Activated CD8-positive, alpha-beta T cell treated with anti-CD3 and anti-CD28 coated beads for 36 hours (primary cell): ENCODE measurements at regions not wholly inside any gene's neighbourhood (a gene's known extent, or its start where the extent isn't known, plus 50 kb on each side); places are given as distances from the start of the nearest gene placed in this dataset.

Experiments used
- ATAC-seq: fragments of 200-7000 bp; cut with Tn5 transposase; one replicate; pipeline ENCODE4 v1.10.0; 2021; ENCODE audit warnings: mild to moderate bottlenecking, moderate library complexity
- CTCF ChIA-PET: fragments of 350-600 bp; sonication (Branson Sonifier 250); formaldehyde crosslinking; loops from one replicate; lab custom pipeline; 2021; ENCODE audit warnings: antibody characterized with exemption; lab: Charles Lee
- POLR2A ChIA-PET: fragments of 350-600 bp; sonication (Branson Sonifier 250); formaldehyde crosslinking; loops from one replicate; lab custom pipeline; 2021; ENCODE audit warnings: antibody characterized with exemption; lab: Charles Lee
- DNase-seq: peaks from one replicate; pipeline ENCODE4 v3.0.0-alpha.2; 2020
- H3K27ac Mint-ChIP-seq: one replicate; pipeline ENCODE4 v1.8.0; 2021; ENCODE audit warnings: mild to moderate bottlenecking, mixed read lengths
- H3K27me3 Mint-ChIP-seq: one replicate; pipeline ENCODE4 v1.8.0; 2021; ENCODE audit warnings: mixed read lengths
- H3K36me3 Mint-ChIP-seq: one replicate; pipeline ENCODE4 v1.8.0; 2021; ENCODE audit warnings: low read depth, mixed read lengths
- H3K4me1 Mint-ChIP-seq: one replicate; pipeline ENCODE4 v1.8.0; 2021; ENCODE audit warnings: low read depth, mixed read lengths
- H3K4me3 Mint-ChIP-seq: one replicate; pipeline ENCODE4 v1.8.0; 2021; ENCODE audit warnings: mild to moderate bottlenecking, moderate library complexity, mixed read lengths
- H3K9me3 Mint-ChIP-seq: one replicate; pipeline ENCODE4 v1.8.0; 2021; ENCODE audit warnings: mixed read lengths
- intact Hi-C: fragments of 100-400 bp; cut with micrococcal nuclease; formaldehyde crosslinking; loops from one replicate; pipeline ENCODE4 v1.10.0; 2022
- TF ChIP-seq, protein P1 (sequence below): fragments of 200-600 bp; IDR thresholded peaks from one replicate; pipeline ENCODE4 v1.8.0; 2022; ENCODE audit warnings: antibody characterized with exemption, mild to moderate bottlenecking

DNA sequence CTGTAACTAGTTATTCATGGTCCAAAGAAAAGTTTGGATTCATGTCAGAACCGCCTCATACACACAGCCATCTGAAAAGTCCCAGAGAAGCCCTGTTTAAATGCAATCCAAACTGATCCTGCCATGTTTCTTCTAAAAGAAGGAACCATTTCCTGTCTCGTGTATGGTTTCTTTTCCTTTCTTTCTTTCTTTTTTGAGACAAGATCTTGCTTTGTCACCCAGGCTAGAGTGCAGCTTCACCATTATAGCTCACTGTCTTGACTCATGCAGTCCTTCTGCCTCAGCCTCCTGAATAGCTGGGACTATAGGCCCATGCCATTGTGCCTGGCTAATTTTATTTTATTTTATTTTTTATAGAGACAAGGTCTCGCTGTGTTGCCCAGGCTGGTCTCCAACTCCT lies 77.4 kb upstream of the NSMCE3 start:
- Mint-ChIP-seq H3K4me3 (no peak overlapping the region), H3K36me3 (no peaks in the 10 kb centered on the region), H3K4me1 (no peaks in the 10 kb centered on the region), H3K9me3 (no peaks in the 10 kb centered on the region), H3K27ac (no peak overlapping the region), H3K27me3 (peaks cover 3% of the 10 kb centered on the region)
- TF ChIP-seq, protein P1, sequence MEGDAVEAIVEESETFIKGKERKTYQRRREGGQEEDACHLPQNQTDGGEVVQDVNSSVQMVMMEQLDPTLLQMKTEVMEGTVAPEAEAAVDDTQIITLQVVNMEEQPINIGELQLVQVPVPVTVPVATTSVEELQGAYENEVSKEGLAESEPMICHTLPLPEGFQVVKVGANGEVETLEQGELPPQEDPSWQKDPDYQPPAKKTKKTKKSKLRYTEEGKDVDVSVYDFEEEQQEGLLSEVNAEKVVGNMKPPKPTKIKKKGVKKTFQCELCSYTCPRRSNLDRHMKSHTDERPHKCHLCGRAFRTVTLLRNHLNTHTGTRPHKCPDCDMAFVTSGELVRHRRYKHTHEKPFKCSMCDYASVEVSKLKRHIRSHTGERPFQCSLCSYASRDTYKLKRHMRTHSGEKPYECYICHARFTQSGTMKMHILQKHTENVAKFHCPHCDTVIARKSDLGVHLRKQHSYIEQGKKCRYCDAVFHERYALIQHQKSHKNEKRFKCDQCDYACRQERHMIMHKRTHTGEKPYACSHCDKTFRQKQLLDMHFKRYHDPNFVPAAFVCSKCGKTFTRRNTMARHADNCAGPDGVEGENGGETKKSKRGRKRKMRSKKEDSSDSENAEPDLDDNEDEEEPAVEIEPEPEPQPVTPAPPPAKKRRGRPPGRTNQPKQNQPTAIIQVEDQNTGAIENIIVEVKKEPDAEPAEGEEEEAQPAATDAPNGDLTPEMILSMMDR = no peak
- intact Hi-C loops = no loop called here
- CTCF ChIA-PET = interaction anchor here (1.3 kb wide), 1 partner anchor 207 kb away, joined by 4 read pairs; no protein-coding TSS in a partner anchor
- POLR2A ChIA-PET = no interaction called here
- DNase-seq (no peak), ATAC-seq (no peak)

DNA sequence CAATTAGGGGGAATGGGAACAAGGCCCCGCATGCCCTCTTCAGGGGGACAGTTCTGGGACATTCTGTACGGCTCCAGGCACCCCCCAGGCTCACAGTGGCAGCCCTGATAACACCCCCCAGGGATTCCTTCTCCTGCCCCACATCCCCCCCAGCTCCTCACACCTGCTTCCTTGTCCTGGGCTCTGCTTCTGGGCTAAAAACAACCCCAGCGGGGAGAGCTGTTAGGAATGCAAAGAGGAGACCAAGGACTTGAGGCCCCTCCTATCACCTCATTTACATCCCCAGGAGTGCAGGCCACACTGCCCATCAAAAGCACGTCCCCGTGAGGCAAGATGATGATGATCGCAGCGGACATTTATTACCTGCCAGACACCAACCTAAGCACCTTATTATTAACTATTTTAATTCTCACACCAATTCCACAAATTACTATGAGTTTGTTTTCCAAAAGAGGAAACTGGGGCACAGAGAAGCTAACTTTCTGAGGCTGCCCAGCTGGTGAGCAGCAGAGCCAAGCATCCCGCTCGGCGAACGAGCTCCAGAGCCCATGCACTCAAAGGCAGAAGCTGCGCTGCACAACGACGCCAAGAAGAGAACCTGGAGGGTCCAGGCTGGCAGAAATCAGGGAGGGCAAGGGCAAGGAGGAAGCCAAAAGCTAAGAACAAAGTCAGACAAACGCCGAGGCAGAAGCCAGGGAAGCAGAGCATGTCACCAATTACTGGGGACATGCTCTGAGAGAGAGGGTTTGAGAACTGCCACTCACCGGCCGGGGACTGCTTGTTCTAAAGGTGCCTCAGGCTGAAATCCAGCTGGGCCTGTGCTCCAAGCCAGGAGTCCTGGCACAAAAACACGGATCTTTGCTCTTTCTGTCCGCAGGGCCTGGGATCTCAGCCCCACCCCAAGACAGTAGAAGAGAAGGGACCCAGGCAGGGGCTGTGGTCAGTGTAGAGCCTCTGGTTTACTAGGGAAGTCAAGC lies 76.2 kb upstream of the NSMCE3 start:
- Mint-ChIP-seq H3K27ac (no peak overlapping the region), H3K9me3 (no peaks in the 10 kb centered on the region), H3K27me3 (peaks cover 2% of the 10 kb centered on the region), H3K36me3 (no peaks in the 10 kb centered on the region), H3K4me3 (no peak overlapping the region), H3K4me1 (no peaks in the 10 kb centered on the region)
- DNase-seq (no peak), ATAC-seq (no peak)
- ChIA-PET POLR2A (no interaction called here), CTCF (interaction anchor here (1.3 kb wide), 1 partner anchor 206 kb away, joined by 4 read pairs; no protein-coding TSS in a partner anchor)
- TF ChIP-seq, protein P1 = no peak
- intact Hi-C loops = no loop called here

DNA sequence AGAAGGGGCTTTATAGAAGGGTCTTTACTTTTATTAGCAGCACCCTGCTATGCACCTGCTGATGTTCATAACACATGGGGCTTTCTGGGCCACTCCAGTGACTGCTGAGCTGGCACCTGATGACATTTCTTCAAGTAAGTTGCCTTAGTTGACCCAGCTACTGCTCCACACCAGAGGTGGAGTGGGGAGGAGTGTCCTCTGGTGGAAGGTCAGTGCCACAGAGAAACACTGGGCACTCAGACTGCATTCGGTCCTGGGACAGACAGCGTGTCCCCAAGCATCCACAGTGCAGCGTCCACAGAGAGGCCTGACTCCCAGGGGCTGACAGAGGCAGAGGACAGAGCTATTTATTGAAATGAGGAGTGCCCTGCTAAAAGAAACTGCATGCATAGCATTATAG lies 74.9 kb upstream of the NSMCE3 start:
- no peaks in the 10 kb centered on the region for H3K4me1 Mint-ChIP-seq
- intact Hi-C loops = no loop called here
- TF ChIP-seq, protein P1 = no peak
- no peaks in the 10 kb centered on the region for H3K36me3 Mint-ChIP-seq
- no peak overlapping the region for H3K4me3 Mint-ChIP-seq
- ATAC-seq (no peak), DNase-seq (no peak)
- H3K27ac Mint-ChIP-seq = no peak overlapping the region
- CTCF ChIA-PET = no interaction called here
- H3K27me3 Mint-ChIP-seq = peaks cover 2% of the 10 kb centered on the region
- POLR2A ChIA-PET = no interaction called here
- H3K9me3 Mint-ChIP-seq = no peaks in the 10 kb centered on the region

DNA sequence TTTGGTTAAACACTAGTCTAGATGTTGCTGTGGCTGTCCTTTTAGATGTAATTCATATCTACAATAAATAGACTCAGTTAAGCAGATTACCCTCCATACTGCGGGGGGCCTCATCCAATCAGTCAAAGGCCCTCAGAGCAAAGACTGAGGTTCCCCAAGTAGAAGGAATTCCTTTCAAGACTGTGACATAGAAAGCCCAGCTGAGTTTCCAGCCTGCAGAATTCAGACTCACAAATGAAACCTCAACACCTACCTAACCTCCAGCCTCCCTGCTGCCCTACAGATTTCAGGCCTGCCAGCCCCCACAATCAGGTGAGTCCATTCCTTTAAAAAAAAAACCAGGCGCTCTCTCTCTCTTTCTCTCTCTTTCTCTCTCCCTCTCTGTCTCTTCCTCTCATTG lies 73.6 kb upstream of the NSMCE3 start:
- Mint-ChIP-seq H3K4me1 (no peaks in the 10 kb centered on the region), H3K27me3 (peaks cover 2% of the 10 kb centered on the region), H3K4me3 (no peak overlapping the region), H3K36me3 (no peaks in the 10 kb centered on the region), H3K9me3 (no peaks in the 10 kb centered on the region), H3K27ac (no peak overlapping the region)
- intact Hi-C loops = no loop called here
- ChIA-PET POLR2A (no interaction called here), CTCF (no interaction called here)
- TF ChIP-seq, protein P1 = no peak
- ATAC-seq = no peak
- no peak for DNase-seq

DNA sequence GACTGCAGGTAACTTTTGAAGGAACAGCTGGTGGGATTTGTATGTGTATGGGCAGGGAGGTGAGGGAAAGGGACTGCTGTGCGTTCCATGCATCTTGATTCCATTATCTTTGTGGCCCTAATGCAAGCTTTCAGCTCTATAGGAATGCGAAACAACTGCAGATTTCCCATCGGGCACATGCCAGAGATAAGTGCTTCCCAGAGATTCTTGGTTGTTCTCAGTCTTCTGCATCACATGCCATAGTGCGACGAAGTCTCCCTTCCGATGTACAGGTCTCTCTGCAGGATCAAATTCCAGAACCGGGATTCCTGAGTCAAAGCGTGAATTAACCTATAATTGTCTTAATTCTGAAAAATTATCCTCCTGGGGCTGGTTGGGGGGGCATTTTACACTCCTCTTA lies 72.6 kb upstream of the NSMCE3 start:
- TF ChIP-seq, protein P1 = no peak
- ATAC-seq = no peak
- DNase-seq = no peak
- no peaks in the 10 kb centered on the region for H3K4me1 Mint-ChIP-seq
- H3K27ac Mint-ChIP-seq = no peak overlapping the region
- no peaks in the 10 kb centered on the region for H3K9me3 Mint-ChIP-seq
- intact Hi-C loops = no loop called here
- H3K27me3 Mint-ChIP-seq = no peaks in the 10 kb centered on the region
- H3K36me3 Mint-ChIP-seq = no peaks in the 10 kb centered on the region
- POLR2A ChIA-PET = interaction anchor here (0.6 kb wide), 1 partner anchor 243 kb away, joined by 4 read pairs; no protein-coding TSS in a partner anchor
- CTCF ChIA-PET = no interaction called here
- H3K4me3 Mint-ChIP-seq = no peak overlapping the region
